ENCODE measurements at regions not wholly inside any gene's neighbourhood (a gene's known extent, or its start where the extent isn't known, plus 50 kb on each side); places are given as distances from the start of the nearest gene placed in this dataset.
"Not testable (repeated sequence)": the region's sequence is repeated elsewhere in the genome, so short reads cannot be mapped to it uniquely, and the experiment has no call there.

DNA sequence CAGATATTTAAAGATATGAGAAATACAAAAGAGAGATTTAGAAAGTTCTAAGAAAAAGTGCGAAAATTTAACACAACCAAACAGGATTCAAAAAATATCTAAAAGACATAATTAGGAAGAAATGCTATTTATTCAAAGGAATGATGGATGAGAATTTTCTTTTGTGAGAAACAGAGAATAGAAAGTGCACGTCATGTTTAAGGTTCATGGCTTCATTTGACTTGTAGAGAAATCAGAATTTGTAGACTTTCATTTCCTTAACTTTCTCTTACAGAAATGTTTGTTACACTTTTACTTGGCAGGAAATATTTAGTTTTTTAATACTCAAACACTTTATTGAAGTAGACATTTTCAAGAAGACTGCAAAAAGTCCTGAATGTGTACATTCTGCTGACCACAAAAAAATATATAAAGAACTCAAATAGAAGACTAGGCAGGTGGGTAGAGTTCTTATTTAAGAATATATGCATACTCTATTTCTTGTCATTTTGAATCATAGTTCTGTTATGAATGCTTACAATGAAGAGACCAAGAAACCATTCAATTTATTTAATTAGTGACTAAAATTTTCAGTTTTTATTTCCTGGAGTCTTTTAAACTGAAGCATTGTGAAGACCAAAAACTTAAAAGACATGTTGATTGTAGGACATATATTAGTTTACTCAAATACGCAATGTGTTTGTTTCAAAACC lies 710.5 kb upstream of the HS3ST5 start:
- no peak for DNase-seq

DNA sequence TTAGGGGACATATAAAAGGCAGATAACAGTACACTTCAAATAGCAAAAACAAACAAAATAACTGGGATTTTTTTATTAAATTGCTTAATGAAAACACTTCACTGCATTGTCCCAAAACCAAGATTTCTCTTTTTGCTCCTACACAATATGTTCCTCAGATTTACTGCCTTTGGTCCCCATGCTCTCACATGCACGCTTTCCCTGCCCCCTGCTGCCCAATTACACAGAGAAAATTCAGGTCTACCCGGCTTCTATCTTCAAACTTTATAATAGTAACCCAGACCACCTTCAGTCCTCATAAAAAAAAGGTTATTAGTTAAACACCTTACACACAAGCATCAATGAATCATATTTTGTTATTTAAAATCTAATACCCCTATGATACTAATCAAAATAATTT lies 673.8 kb upstream of the HS3ST5 start:
- no peak for DNase-seq

DNA sequence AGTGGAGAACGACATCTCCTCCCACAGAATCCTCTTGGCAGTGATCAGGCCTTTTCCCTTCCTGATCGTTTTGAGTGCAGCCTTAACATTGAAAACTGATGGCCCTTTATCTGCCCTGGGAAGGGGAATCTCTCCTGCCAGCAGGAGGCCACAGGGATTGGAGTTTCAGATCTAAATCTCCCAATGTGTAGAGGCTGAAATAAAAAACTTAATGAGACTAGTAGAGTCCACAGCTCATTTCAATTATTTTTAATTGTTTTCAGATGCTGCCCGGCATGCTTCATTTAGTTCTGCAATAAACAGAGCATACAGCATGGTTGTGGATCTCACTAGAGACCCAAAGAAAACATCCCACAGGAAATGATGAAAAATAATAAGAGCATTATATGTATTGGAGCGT lies 662.2 kb upstream of the HS3ST5 start:
- peak in 1 of 2 experiments; percentile 16 for DNase-seq

DNA sequence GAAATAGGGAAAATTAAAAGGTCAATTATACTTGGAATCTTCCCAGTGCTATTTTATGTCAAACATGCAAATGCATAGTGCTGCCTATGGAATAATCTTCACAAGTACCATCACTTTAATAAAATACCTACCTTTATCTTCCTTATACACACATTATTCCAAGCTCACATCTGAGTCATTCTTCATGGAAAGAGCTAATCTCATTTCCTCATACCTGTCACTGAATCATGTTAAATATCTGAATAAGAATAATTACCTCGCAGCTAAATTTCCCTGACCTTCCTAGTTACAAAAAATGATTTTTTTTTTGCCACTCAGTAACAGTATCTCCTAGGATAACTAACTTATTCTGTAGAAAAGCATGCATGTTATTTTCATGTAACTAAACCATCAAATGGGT lies 661.4 kb upstream of the HS3ST5 start:
- DNase-seq, result no peak

DNA sequence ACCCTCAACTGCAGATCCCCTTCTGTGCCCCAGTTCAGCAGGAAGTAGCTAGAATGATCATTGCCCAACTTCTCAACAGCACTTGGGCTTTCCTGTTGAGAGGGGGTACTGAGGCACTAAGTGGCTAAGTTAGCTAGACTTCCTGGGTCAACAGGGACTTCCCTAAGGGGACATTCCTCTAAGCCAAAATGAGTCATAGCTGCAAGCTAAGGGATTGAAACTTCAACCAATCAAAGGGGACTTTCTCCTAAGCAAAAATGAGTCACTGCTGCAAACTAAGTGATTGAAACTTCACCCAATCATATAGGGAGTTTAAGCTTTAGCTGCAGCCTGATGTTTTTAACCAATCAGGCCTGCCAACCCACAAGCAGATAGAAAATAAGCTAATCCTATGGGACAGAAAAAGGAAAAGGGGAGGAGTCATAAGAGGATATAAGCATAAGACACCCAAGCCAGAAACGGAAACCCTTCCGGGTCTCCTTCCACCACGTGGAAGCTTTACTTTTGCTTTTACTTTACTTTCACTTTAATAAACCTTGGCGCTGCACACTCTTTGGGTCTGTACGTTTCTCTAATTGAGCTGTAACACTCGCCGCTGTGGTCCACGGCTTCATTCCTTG lies 659.0 kb upstream of the HS3ST5 start:
- no peak for DNase-seq

DNA sequence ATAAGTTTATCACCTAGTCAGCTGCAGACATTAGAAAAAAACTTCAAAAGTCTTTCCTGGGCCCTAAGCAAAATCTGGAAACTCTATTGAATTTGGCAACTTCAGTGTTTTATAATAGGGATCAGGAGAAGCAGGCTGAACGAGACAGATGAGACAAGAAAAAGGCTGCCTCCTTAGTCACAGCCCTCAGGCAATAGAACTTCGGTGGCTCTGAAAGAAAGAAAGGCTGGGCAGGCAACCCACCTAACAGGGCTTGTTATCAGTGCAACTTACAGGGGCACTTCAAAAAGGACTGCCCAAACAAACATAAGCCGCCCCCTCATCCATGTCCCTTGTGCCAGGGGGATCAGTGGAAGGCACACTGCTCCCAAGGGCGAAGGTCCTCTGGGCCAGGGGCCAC lies 657.9 kb upstream of the HS3ST5 start:
- DNase-seq, result no peak

DNA sequence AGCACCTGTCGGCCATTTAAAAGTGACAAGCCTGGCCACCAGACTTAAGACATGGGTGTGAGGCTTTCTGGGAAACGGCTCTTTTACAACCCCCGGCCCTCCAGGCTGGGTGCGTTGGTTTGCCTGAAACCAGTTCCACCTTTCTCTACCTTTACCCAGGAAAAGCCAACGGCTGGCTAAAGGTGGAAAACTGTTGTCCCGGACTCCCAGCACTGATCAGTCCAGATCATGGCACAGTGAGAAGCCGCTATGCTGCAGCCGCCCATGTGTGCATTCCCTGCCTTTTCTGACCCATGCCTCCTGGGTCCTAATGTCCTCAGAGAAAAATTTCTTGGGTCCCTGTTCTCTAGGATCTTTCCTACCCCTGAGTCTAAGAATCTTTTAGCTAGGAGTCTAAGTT lies 655.7 kb upstream of the HS3ST5 start:
- DNase-seq, result no peak

DNA sequence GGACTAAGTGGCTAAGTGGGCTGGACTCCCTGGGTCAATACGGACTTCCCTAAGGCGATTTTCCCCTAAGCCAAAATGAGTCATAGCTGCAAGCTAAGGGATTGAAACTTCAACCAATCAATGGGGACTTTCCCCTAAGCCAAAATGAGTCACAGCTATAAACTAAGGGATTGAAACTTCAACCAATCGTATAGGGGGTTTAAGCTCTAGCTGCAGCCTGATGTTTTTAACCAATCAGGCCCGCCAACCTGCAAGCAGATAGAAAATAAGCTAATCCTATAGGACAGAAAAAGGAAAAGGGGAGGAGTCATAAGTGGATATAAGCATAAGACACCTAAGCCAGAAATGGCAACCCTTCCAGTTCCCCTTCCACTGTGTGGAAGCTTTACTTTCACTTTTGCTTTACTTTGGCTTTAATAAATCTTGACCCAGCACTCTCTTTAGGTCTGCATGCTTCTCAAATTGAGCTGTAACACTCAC lies 655.0 kb upstream of the HS3ST5 start:
- no peak for DNase-seq

DNA sequence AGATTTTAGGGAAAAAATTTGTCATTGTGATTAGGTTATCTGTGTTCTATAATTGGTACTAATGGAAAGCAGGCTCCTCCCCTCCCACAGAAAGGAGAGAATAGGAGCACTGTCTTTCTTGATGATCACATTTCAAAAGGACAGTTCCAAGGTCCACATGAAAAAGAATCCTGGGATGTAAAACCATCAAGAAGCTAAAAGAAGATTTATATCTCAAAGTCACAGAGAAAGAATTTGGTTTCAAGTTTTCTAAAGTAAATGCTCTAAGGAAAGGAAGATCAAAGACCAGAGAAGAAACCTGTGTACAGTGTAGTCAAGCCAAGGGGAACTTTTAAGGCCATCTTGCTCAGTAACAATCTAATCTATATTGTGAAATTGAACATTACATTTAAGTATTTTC lies 652.7 kb upstream of the HS3ST5 start:
- DNase-seq, result no peak

DNA sequence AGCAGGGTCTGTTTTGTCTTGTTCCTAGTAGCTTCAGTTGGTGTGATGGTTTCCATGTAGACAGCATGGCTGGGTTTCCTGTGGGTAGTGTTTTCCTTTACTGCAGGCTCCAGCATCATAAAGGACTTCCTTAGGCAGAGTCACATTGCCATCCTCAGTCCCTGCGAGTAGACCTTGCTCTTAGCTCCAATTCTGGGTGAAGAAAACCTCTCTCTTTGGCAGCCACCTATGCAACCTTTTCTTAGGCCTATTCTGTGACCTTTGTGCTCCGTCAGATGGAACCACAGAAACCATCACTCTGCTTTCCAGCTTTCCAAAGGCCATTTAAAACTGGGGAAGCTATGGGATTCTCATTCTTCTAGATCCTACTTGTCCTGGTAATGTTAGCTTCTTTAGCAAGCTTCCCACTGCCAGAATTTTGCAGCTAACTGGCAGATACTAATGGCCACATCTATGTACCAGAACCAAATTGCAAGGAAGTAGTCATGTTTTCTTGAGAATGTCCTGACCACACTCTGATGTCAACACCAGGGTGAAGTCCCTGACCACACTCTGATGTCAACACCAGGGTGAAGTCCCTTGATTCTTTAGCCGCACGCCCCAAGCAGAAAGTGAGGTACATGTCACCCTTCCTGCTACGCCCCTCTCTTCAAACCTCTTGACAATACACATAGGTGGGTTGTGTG lies 646.6 kb upstream of the HS3ST5 start:
- no peak for DNase-seq

DNA sequence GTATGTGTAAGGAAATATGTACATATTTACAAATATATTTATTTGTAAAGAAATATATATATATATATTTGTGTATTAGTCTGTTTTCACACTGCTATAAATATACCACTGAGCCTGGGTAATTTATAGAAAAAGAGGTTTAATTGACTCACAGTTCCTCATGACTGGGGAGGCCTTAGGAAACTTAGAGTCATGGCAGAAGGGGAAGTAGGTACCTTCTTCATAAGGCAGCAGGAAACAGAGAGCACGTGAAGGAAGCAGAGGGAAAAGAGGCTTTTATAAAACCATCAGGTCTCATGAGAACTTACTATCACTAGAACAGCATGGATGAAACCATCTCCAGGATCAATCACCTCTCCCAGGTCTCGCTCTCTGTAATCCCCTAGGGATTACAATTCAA lies 644.5 kb upstream of the HS3ST5 start:
- DNase-seq, result no peak

DNA sequence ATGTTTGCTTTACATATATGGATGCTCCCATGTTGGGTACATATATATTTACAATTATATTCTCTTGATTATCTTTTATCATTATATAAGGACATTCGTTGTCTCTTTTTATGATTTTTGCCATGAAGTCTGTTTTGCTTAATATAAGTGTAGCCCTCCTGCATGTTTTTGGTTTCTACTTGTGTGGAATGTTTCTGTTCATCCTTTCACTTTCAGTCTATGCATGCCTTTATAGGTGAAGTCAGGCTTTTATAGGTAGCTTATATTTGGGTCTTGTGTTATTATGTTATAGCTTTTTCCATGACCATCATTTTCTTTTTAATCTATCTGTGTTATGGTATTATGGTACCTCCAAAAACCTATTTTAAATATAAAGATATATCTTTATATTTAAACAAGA lies 612.5 kb upstream of the HS3ST5 start:
- DNase-seq, result no peak

DNA sequence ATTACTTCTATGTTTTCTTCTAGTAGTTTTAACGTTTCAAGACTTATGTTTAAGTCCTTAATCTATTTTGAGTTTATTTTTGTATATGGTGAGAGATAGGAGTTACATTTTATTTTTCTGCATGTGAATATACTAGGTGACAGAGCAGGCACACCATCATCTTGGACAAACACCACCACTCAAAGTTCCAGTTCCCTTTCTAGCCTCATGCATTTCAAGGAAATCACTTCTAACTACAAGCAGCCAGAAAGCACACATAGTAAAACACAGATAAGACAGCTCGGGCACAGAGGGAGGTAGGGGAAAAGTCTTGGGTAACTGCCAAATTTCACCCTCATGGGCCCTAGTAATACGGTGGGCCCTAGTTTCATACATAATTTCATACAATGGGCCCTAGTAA lies 609.4 kb upstream of the HS3ST5 start:
- DNase-seq, result no peak

DNA sequence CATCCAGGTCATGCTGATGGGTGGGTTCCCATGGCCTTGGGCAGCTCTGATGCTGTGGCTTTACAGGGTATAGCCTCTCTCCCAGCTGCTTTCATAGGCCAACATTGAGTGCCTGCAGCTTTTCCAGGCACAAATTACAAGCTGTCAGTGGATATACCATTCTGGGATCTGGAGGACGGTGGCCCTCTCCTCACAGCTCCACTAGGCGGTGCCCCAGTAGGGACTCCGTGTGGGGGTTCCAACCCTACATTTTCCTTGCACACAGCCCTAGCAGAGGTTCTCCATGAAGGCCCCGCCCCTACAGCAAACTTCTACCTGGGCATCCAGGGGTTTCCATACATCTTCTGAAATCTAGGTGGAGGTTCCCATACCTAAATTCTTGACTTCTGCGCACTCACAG lies 602.6 kb upstream of the HS3ST5 start:
- DNase-seq, result no peak

DNA sequence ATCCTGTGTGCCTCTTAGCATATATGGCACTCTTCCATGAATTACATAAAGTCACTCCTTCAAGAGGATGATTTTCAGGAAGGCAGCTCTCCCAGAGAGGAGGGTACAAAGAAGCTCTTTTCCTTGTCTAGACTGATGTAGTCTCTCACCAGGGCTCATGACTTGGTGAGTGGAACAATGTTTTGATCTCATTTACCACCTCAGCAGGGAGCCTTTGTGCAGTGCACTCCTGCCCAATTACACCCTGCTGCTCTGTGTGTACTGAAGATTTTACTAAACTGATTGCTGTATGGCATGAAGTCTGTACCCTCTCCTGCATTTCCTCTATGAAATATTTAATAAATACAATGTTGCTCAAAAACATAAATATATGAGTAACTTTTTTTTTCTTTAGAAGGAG lies 598.3 kb upstream of the HS3ST5 start:
- DNase-seq, result peak in 1 of 2 experiments; percentile 12

DNA sequence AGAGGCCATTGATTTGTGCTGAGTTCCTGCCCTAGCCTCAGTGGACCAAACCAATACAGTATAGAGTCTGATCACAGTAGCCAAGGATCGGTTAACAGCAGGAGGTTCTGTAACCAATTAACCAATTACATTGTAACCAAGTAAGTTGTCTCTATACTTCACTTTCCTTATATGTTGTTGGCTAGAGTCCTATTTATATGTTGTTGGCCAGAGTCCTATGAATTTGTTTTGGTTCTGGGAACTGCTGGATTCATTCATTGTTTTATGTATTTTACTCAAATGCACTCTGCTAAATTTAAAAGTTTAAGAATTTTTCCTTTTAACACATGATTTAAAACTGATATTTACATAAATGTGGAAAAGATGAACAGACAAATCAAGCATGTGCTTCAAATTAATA lies 597.4 kb upstream of the HS3ST5 start:
- no peak for DNase-seq

DNA sequence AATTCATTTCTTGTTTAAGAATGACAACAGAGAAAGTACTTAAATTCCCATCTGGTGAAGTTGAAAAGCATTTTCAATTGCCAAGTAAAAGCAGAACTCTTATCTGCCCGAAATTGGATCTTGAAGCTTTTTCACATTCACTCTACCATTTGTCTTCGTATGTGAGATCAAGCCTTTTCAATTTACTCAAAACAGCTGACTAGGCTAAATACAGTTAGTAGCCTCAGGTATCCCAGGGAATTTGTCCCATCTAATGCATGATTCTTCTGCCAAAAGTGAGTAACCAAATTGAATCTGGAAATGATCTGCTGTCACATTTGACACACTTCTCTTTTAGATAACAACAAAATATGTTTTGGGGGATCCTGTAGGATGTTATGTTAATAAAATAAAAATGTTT lies 596.8 kb upstream of the HS3ST5 start:
- DNase-seq, result no peak

DNA sequence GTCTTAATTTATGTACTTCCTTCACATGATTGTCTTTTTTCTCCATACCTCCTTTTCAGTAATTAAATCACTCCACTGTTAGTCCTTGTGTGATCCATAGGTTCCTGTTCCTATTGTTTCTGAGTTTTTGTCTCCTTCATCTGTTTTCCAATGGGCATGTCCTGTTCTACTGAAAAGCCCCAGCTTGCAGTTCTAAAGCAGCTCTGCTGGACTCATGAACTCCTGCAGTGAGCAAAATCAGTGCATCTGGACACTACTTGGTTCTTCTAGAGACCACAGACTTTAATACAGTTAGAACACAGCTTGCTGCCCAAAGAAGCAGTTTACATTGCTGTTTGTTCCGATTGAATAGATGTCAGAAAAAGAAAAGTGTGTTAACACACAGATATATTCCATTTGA lies 593.3 kb upstream of the HS3ST5 start:
- DNase-seq, result no peak

DNA sequence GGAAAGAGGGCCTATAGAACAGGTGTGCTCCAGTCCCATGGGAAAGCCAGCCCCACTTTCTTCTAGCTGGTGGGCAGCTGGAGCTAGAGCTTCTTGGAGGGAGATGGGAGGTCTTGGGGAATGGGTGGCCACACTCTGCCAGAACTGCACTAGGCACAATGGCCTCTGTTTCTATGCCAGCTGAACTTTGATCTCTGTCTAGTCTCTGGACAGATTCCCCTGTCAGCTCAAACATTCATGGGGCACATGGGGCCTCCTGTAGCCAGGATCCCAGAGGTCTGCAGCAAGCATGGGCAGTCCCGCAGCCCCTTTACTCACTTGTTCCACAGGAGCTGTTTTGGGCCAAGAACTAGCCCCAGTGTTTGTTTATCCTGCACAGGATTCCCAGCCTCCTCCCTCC lies 591.3 kb upstream of the HS3ST5 start:
- no peak for DNase-seq

DNA sequence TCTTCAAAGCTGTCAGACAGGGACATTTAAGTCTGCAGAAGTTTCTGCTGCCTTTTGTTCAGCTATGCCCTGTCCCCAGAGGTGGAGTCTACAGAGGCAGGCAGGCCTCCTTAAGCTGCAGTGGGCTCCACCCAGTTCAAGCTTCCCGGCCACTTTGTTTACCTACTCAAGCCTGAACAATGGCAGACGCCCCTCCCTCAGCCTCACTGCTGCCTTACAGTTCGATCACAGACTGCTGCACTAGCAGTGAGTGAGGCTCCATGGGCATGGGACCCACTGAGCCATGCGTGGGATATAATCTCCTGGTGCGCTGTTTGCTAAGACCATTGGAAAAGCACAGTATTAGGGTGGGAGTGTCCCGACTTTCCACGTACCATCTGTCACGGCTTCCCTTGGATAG lies 585.9 kb upstream of the HS3ST5 start:
- DNase-seq, result not testable (repeated sequence)

DNA sequence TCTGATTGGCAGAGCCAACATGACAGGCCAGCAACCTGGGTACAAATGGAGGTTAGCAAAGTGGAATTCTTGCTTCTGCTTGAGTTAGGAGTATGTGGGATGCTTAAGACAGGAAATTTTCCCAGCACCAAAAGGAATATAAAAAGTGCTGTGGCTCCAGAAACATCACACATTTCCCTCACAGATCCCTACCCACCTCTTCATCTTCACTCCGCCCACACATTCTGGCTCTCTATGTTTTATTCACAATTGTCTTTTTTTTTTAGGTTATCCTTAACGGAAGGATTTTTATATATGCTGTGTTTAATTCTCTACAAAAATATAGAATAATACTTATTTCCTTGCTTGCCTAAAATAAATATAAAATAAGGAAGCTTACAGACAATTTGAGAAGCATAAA lies 563.3 kb upstream of the HS3ST5 start:
- DNase-seq, result no peak

DNA sequence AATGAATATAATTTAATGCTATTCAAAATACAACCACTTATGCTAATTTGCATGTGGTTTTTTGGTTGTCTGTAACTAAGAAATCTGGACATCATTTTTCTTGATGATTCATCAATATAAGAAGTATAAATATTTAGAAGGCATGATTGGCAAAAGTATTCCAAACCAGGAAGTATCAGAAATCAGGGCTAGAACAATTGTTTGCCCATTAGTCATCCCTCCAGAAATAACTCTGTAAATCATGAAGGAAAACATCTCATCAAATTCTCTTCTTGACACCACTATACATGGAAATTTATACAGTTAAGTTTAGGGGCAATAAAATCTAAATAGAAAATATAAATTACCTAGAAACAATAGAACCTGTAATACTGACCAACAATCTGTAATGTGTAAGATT lies 554.7 kb upstream of the HS3ST5 start:
- DNase-seq, result no peak

DNA sequence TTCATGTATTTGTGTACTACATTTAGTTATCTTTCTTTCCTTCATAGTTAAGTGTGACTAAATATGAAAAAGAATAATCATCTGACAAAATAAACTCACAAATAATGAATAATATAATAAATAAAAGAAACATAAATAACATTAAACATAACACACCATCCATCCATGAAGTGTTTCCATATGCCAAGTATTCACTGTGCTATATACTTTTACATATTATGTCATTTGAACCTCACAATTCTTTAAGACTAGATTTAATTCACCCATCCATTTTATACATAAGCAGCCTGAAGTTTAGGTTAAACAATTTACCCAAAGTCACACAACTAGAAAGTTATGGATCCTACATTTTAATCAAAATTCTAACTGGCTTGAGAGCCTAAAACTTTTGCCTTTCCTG lies 549.4 kb upstream of the HS3ST5 start:
- DNase-seq, result no peak

DNA sequence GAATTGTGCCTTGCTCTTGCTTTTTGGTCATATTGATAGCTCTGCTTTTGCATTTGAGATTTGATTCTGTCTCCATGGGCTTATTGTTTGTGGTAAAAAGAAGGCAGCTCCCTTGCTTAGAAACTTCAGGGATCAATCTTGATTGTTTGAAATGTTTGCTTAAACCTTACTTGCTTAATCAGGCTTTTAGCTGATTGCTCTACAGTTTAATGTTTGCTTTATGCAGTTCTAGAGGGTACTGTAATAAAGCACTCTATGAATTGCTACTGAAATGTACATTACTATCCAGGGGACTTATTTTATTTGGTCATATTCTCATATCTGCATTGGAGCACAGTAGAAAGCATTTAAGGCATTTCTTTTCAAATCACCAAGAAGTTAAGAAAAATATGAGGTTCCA lies 545.4 kb upstream of the HS3ST5 start:
- no peak for DNase-seq
